ENCODE measurements at regions not wholly inside any gene's neighbourhood (a gene's known extent, or its start where the extent isn't known, plus 50 kb on each side); places are given as distances from the start of the nearest gene placed in this dataset.

DNA sequence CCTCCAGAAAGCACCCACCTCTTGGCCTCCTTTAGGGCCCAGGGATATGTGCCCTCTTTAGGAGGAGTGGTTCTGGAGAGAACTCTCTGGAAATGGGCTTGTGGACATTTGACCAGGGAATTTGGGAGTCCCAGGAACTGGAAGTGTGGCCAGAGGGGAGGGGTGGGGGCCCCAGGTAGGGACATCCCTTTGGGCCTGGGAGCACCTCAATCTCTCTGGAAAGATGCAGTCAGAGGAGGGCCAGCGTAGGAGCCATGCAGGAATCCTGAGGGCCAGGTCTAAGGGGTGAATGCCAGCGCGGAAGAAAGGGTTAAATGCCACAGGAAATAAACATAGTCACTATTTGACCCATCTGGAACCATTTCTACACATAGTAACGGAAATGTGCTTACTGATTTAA lies 50.3 kb upstream of the ITGA11 start:
- H3K27me3 Mint-ChIP-seq, result peaks cover 9% of the 10 kb centered on the region
- no peak overlapping the region for H3K27ac Mint-ChIP-seq
- ChIA-PET CTCF (no interaction called here), POLR2A (no interaction called here)
- H3K36me3 Mint-ChIP-seq (ENCODE audit: low read depth), result no peaks in the 10 kb centered on the region
- ATAC-seq (no peak), DNase-seq (no peak)
- no peaks in the 10 kb centered on the region for H3K9me3 Mint-ChIP-seq
- H3K4me1 Mint-ChIP-seq (ENCODE audit: low read depth), result no peaks in the 10 kb centered on the region
- intact Hi-C loops (cut with micrococcal nuclease), result no loop called here
- H3K4me3 Mint-ChIP-seq, result no peak overlapping the region
- TF ChIP-seq, protein P1, sequence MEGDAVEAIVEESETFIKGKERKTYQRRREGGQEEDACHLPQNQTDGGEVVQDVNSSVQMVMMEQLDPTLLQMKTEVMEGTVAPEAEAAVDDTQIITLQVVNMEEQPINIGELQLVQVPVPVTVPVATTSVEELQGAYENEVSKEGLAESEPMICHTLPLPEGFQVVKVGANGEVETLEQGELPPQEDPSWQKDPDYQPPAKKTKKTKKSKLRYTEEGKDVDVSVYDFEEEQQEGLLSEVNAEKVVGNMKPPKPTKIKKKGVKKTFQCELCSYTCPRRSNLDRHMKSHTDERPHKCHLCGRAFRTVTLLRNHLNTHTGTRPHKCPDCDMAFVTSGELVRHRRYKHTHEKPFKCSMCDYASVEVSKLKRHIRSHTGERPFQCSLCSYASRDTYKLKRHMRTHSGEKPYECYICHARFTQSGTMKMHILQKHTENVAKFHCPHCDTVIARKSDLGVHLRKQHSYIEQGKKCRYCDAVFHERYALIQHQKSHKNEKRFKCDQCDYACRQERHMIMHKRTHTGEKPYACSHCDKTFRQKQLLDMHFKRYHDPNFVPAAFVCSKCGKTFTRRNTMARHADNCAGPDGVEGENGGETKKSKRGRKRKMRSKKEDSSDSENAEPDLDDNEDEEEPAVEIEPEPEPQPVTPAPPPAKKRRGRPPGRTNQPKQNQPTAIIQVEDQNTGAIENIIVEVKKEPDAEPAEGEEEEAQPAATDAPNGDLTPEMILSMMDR (IDR thresholded peaks at IDR 0.05), result no peak

DNA sequence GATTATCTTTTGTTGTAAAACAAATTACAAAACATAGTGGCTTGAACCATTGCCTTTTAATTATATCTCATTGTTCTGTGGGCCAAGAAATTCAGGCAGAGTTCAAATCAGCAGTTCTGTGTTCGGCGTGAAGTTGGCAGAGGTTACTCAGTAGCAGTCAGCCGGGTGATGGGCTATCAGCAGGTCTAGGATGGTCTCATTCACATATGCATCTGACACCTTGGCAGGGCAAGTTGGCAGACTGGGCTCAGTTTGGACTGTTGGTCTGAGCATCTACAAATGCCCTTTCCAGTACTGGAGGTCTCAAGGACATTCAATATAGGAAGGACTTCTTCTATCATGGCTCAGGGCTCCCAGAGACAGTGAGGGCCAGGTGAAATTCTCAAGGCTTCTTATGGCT lies 51.2 kb upstream of the ITGA11 start:
- ChIA-PET CTCF (interaction anchor here (0.6 kb wide), 1 partner anchor 243 kb away, joined by 3 read pairs; no protein-coding TSS in a partner anchor), POLR2A (no interaction called here)
- peaks cover 10% of the 10 kb centered on the region for H3K27me3 Mint-ChIP-seq
- intact Hi-C loops (cut with micrococcal nuclease), result no loop called here
- ATAC-seq (no peak), DNase-seq (no peak)
- no peak overlapping the region for H3K27ac Mint-ChIP-seq
- H3K36me3 Mint-ChIP-seq (ENCODE audit: low read depth), result no peaks in the 10 kb centered on the region
- TF ChIP-seq, protein P1 (IDR thresholded peaks at IDR 0.05), result no peak
- H3K4me1 Mint-ChIP-seq (ENCODE audit: low read depth), result no peaks in the 10 kb centered on the region
- H3K4me3 Mint-ChIP-seq, result no peak overlapping the region
- H3K9me3 Mint-ChIP-seq, result no peaks in the 10 kb centered on the region

DNA sequence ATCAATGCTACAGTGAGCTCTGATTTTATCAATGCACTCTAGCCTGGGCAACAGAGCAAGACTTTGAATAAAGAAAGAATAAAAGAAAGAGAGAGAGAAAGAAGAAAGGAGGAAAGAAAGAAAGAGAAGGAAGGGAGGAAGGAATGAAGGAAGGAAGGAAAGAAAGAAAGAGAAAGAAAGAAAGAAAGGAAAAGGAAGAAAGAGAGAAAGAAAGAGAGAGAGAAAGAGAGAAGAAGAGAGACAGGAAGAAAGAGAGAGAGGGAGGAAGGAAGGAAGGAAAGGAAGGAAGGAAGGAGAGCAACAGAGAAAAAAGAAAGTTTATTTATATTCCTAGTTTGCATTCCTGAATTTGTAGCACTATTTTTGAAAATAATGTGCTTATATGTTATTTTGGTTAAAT lies 52.3 kb upstream of the ITGA11 start:
- H3K4me3 Mint-ChIP-seq, result no peak overlapping the region
- POLR2A ChIA-PET, result no interaction called here
- peaks cover 12% of the 10 kb centered on the region for H3K27me3 Mint-ChIP-seq
- intact Hi-C loops (cut with micrococcal nuclease), result no loop called here
- TF ChIP-seq, protein P1 (IDR thresholded peaks at IDR 0.05), result no peak
- CTCF ChIA-PET, result no interaction called here
- ATAC-seq (no peak), DNase-seq (no peak)
- no peaks in the 10 kb centered on the region for H3K36me3 Mint-ChIP-seq (ENCODE audit: low read depth)
- no peak overlapping the region for H3K27ac Mint-ChIP-seq
- H3K4me1 Mint-ChIP-seq (ENCODE audit: low read depth), result no peaks in the 10 kb centered on the region
- H3K9me3 Mint-ChIP-seq, result no peaks in the 10 kb centered on the region

DNA sequence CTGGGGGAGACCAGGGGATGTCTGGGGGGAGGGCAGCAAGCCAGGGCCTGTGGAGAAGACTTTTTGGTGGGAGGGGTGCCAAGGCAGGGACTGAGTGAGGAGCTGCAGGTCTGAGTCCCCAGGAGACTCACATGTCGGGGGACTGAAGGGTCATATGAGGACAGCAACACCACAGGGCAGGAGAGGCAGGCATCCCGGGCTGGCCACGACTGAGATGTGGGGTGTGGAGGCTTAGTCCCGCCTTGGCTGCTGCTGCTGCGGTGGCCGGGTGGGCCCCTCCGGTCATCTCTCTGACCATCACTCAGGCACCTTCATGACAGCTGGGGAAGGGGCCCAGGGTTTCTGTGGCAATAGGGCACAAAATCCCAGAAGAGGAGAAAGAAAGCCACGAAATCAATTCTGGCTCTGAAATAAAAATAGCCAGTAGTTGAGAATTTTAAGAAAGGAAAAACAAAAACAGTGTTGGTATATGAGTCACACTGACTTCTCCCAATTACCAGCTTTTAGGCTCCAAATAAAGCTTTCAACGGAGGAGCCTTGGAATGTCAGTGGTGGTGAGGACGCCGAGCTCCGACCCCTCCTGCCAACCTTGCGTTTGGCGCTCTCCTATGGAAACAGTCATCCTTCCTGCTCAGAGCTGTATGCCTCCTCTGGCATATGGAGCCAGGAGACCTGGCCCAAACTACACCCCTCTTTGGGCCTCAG lies 52.9 kb upstream of the ITGA11 start:
- intact Hi-C loops (cut with micrococcal nuclease), result no loop called here
- DNase-seq, result no peak
- Mint-ChIP-seq H3K4me3 (no peak overlapping the region), H3K27me3 (peaks cover 12% of the 10 kb centered on the region), H3K4me1 (ENCODE audit: low read depth) (no peaks in the 10 kb centered on the region), H3K9me3 (no peaks in the 10 kb centered on the region), H3K27ac (no peak overlapping the region), H3K36me3 (ENCODE audit: low read depth) (no peaks in the 10 kb centered on the region)
- CTCF ChIA-PET, result no interaction called here
- ATAC-seq, result no peak
- POLR2A ChIA-PET, result interaction anchor here (0.8 kb wide), 1 partner anchor 11 kb away, joined by 3 read pairs; no protein-coding TSS in a partner anchor
- TF ChIP-seq, protein P1 (IDR thresholded peaks at IDR 0.05), result no peak

DNA sequence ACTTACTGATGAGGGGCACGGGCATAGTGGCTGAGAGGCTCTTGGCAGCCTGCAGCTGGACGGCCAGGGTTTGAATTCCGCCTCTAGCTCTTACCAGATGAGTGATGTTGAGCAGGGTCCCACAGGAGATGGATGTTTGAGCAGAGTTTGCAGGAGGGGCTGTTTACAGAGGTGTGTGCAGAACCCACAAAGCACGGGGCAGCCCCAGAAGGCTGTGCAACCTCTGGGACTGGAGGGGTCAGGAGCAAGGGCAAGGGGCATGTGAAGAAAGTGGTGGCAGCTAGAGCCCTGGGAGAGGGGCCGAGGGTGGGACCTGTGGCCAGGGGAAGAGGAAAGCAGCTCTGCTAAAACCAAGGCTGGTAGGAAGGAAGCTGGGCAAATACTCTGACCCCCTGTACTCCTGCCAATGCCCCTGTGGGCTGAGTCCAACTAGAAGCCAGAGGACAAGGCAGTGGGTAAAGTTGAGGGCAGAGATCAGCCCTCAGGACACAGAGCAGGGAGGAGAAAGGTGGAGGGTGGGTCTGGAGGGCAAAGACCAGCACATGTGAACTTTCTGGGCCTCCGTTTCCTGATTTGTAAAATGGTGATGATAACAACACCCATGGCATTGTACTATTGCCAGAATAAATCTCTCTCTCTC lies 53.9 kb upstream of the ITGA11 start:
- H3K4me1 Mint-ChIP-seq (ENCODE audit: low read depth), result no peaks in the 10 kb centered on the region
- TF ChIP-seq, protein P1 (IDR thresholded peaks at IDR 0.05), result no peak
- H3K4me3 Mint-ChIP-seq, result no peak overlapping the region
- no peaks in the 10 kb centered on the region for H3K36me3 Mint-ChIP-seq (ENCODE audit: low read depth)
- POLR2A ChIA-PET, result interaction anchor here (0.8 kb wide), 1 partner anchor 12 kb away, joined by 3 read pairs; no protein-coding TSS in a partner anchor
- H3K9me3 Mint-ChIP-seq, result no peaks in the 10 kb centered on the region
- ATAC-seq, result no peak
- H3K27ac Mint-ChIP-seq, result no peak overlapping the region
- peaks cover 14% of the 10 kb centered on the region for H3K27me3 Mint-ChIP-seq
- DNase-seq, result no peak
- CTCF ChIA-PET, result no interaction called here
- intact Hi-C loops (cut with micrococcal nuclease), result no loop called here

Data from activated CD8-positive, alpha-beta T cell treated with anti-CD3 and anti-CD28 coated beads for 36 hours (primary cell).